Gastroesophageal sphincter (tissue), 3 donors: ENCODE measurements at regions not wholly inside any gene's neighbourhood (a gene's known extent, or its start where the extent isn't known, plus 50 kb on each side); places are given as distances from the start of the nearest gene placed in this dataset.

Source experiments
- EP300 ChIP-seq: sonication (generic); formaldehyde crosslinking; IDR thresholded peaks from one replicate; pipeline ENCODE4 v1.6.1; 2017; ENCODE audit warnings: antibody characterized with exemption, mild to moderate bottlenecking
- POLR2A ChIP-seq, 2 donors: fragments of 450-650 bp; IDR thresholded peaks; one replicate each; pipeline ENCODE4 v1.6.1; 2017; ENCODE audit warnings: antibody characterized with exemption in 2 of 2, mild to moderate bottlenecking in 2 of 2, moderate library complexity in 1 of 2
- TF ChIP-seq, protein P1 (sequence below), 4 experiments: fragments of 200-600 bp in 2 of 4; fragments of 450-650 bp in 2 of 4; sonication (generic) in 1 of 4; IDR thresholded peaks; one replicate each; pipeline ENCODE4 v1.5.1; 2017 to 2019; ENCODE audit warnings: antibody characterized with exemption in 4 of 4, mild to moderate bottlenecking in 2 of 4, moderate library complexity in 2 of 4

DNA sequence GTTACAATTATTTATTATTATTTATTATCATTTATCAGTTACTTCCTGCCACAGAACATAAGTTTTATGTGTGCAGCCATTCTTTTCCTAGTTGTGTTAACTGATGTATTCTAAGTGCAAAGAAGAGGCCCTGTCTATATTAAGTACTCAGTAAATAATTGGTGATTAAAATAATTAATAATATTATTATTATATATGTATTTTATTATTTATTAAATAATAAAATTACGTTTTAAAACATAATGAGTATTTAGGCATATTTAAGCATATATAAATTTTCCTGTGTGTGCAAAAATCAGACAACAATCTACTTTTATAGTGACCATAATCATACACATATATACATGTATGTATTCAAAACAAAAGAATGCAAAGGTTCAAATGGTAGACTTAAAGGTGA, 1871.6 kb upstream of the IGFBP7 start:
- TF ChIP-seq POLR2A (IDR thresholded peaks at IDR 0.05) (no peak), EP300 (no peak)
- TF ChIP-seq, protein P1, sequence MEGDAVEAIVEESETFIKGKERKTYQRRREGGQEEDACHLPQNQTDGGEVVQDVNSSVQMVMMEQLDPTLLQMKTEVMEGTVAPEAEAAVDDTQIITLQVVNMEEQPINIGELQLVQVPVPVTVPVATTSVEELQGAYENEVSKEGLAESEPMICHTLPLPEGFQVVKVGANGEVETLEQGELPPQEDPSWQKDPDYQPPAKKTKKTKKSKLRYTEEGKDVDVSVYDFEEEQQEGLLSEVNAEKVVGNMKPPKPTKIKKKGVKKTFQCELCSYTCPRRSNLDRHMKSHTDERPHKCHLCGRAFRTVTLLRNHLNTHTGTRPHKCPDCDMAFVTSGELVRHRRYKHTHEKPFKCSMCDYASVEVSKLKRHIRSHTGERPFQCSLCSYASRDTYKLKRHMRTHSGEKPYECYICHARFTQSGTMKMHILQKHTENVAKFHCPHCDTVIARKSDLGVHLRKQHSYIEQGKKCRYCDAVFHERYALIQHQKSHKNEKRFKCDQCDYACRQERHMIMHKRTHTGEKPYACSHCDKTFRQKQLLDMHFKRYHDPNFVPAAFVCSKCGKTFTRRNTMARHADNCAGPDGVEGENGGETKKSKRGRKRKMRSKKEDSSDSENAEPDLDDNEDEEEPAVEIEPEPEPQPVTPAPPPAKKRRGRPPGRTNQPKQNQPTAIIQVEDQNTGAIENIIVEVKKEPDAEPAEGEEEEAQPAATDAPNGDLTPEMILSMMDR (IDR thresholded peaks at IDR 0.05), result no peak
